ENCODE measurements at regions not wholly inside any gene's neighbourhood (a gene's known extent, or its start where the extent isn't known, plus 50 kb on each side); places are given as distances from the start of the nearest gene placed in this dataset.

- Mint-ChIP-seq H3K27me3 (ENCODE audit: insufficient read depth, unreplicated experiment) (peaks cover 3% of the 10 kb centered on the region), H3K9me3 (ENCODE audit: unreplicated experiment) (peaks cover 23% of the 10 kb centered on the region), H3K4me3 (ENCODE audit: unreplicated experiment) (no peak overlapping the region), H3K4me1 (ENCODE audit: low read depth, unreplicated experiment) (no peaks in the 10 kb centered on the region), H3K27ac (ENCODE audit: unreplicated experiment) (no peak overlapping the region), H3K36me3 (ENCODE audit: insufficient read depth, unreplicated experiment) (no peaks in the 10 kb centered on the region)
- POLR2A ChIA-PET: no interaction called here
- H3K4me1 ChIP-seq: no peaks in the 10 kb centered on the region
- H3K4me3 ChIP-seq (ENCODE audit: low read depth, low read length): no peak overlapping the region
- no peak for DNase-seq
- CTCF ChIA-PET: no interaction called here
- intact Hi-C loops (cut with micrococcal nuclease; ENCODE audit: unreplicated experiment): no loop called here
- no peaks in the 10 kb centered on the region for H3K9me3 ChIP-seq
- H3K27me3 ChIP-seq (replicated peaks; ENCODE audit: control insufficient read depth, insufficient read depth, low read length): no peaks in the 10 kb centered on the region
- H3K36me3 ChIP-seq (ENCODE audit: control insufficient read depth, insufficient read depth, low read length): no peaks in the 10 kb centered on the region
- no peak for TF ChIP-seq CTCF (IDR thresholded peaks at IDR 0.05; ENCODE audit: insufficient read depth in 1 of 2, low read depth in 1 of 2, low read length in 1 of 2, severe bottlenecking in 1 of 2, unreplicated experiment in 1 of 2)
- BruUV-seq (replicated peaks): no TSS peak
Measured at GRCh38 chr5:114839360-114839759, 330.3 kb downstream of the TRIM36 start.

GRCh38 chr5:114838937-114839336 lies 330.8 kb downstream of the TRIM36 start:
- no peak for TF ChIP-seq CTCF (IDR thresholded peaks at IDR 0.05; ENCODE audit: insufficient read depth in 1 of 2, low read depth in 1 of 2, low read length in 1 of 2, severe bottlenecking in 1 of 2, unreplicated experiment in 1 of 2)
- no peaks in the 10 kb centered on the region for H3K4me1 ChIP-seq
- Mint-ChIP-seq H3K27ac (ENCODE audit: unreplicated experiment) (no peak overlapping the region), H3K4me3 (ENCODE audit: unreplicated experiment) (no peak overlapping the region), H3K4me1 (ENCODE audit: low read depth, unreplicated experiment) (no peaks in the 10 kb centered on the region), H3K9me3 (ENCODE audit: unreplicated experiment) (peaks cover 18% of the 10 kb centered on the region), H3K27me3 (ENCODE audit: insufficient read depth, unreplicated experiment) (peaks cover 3% of the 10 kb centered on the region), H3K36me3 (ENCODE audit: insufficient read depth, unreplicated experiment) (no peaks in the 10 kb centered on the region)
- no peak overlapping the region for H3K4me3 ChIP-seq (ENCODE audit: low read depth, low read length)
- intact Hi-C loops (cut with micrococcal nuclease; ENCODE audit: unreplicated experiment): no loop called here
- H3K9me3 ChIP-seq: no peaks in the 10 kb centered on the region
- H3K27me3 ChIP-seq (replicated peaks; ENCODE audit: control insufficient read depth, insufficient read depth, low read length): no peaks in the 10 kb centered on the region
- ChIA-PET CTCF (no interaction called here), POLR2A (no interaction called here)
- no TSS peak for BruUV-seq (replicated peaks)
- no peaks in the 10 kb centered on the region for H3K36me3 ChIP-seq (ENCODE audit: control insufficient read depth, insufficient read depth, low read length)
- no peak for DNase-seq

- ChIA-PET CTCF (no interaction called here), POLR2A (no interaction called here)
- no peaks in the 10 kb centered on the region for H3K36me3 Mint-ChIP-seq (ENCODE audit: insufficient read depth, unreplicated experiment)
- H3K36me3 ChIP-seq (ENCODE audit: control insufficient read depth, insufficient read depth, low read length): no peaks in the 10 kb centered on the region
- TF ChIP-seq CTCF (IDR thresholded peaks at IDR 0.05; ENCODE audit: insufficient read depth in 1 of 2, low read depth in 1 of 2, low read length in 1 of 2, severe bottlenecking in 1 of 2, unreplicated experiment in 1 of 2): no peak
- BruUV-seq (replicated peaks): no TSS peak
- H3K27ac Mint-ChIP-seq (ENCODE audit: unreplicated experiment): no peak overlapping the region
- no peaks in the 10 kb centered on the region for H3K4me1 Mint-ChIP-seq (ENCODE audit: low read depth, unreplicated experiment)
- H3K4me3 Mint-ChIP-seq (ENCODE audit: unreplicated experiment): no peak overlapping the region
- H3K9me3 Mint-ChIP-seq (ENCODE audit: unreplicated experiment): peaks cover 10% of the 10 kb centered on the region
- H3K27me3 Mint-ChIP-seq (ENCODE audit: insufficient read depth, unreplicated experiment): no peaks in the 10 kb centered on the region
- H3K4me3 ChIP-seq (ENCODE audit: low read depth, low read length): no peak overlapping the region
- peaks cover 10% of the 10 kb centered on the region; the same call in 1 of the 2 replicates for H3K9me3 ChIP-seq
- H3K27me3 ChIP-seq (replicated peaks; ENCODE audit: control insufficient read depth, insufficient read depth, low read length): no peaks in the 10 kb centered on the region
- no peaks in the 10 kb centered on the region for H3K4me1 ChIP-seq
- no peak for DNase-seq
- intact Hi-C loops (cut with micrococcal nuclease; ENCODE audit: unreplicated experiment): no loop called here
Measured at GRCh38 chr5:114830114-114830513, 339.6 kb downstream of the TRIM36 start.
